Caki2 (cell line): ENCODE measurements at regions not wholly inside any gene's neighbourhood (a gene's known extent, or its start where the extent isn't known, plus 50 kb on each side); places are given as distances from the start of the nearest gene placed in this dataset.

ENCODE experiments used
- DNase-seq: peaks from one replicate; pipeline ENCODE4 v3.0.0-alpha.2; 2015; ENCODE audit warnings: low read depth
- in situ Hi-C: cut with HindIII; loops from 2 replicates; pipeline ENCODE4 v1.10.0; 2016; ENCODE audit warnings: low sequenced_read_pairs, low pct_unique_long_range_greater_than_20kb, mixed read lengths

GRCh38 chr4:153151535-153152455, 52.4 kb upstream of the TRIM2 start:
- DNase-seq, result peak; percentile 45
- in situ Hi-C loops, result no loop called here

- no peak for DNase-seq
- in situ Hi-C loops, result no loop called here
Observed at GRCh38 chr4:153152501-153153338, 51.5 kb upstream of the TRIM2 start.

GRCh38 chr4:153153339-153153871, 50.8 kb upstream of the TRIM2 start:
- peak; percentile 81 for DNase-seq
- in situ Hi-C loops, result no loop called here

GRCh38 chr4:153154007-153154975, 50.0 kb upstream of the TRIM2 start:
- in situ Hi-C loops, result no loop called here
- peak; percentile 75 for DNase-seq
